Smooth muscle cell (in vitro differentiated cells): ENCODE measurements at regions not wholly inside any gene's neighbourhood (a gene's known extent, or its start where the extent isn't known, plus 50 kb on each side); places are given as distances from the start of the nearest gene placed in this dataset.

ENCODE experiments used
- DNase-seq: peaks from one replicate; lab custom pipeline; 2025; ENCODE audit not compliant: unreplicated experiment; lab: John Stamatoyannopoulos, UW
- H2AFZ ChIP-seq: fragments of 200-600 bp; sonication (generic); 2 replicates; pipeline ENCODE4 v1.6.0; 2016; ENCODE audit warnings: antibody characterized with exemption, low read depth, mild to moderate bottlenecking
- H3F3A ChIP-seq: fragments of 200-600 bp; sonication (generic); 2 replicates; pipeline ENCODE4 v1.6.0; 2017; ENCODE audit warnings: antibody characterized with exemption, low read depth
- H3K27ac ChIP-seq: fragments of 200-600 bp; sonication (generic); 2 replicates; pipeline ENCODE4 v1.5.1; 2016; ENCODE audit warnings: low read depth, mild to moderate bottlenecking
- H3K27me3 ChIP-seq: fragments of 200-600 bp; sonication (generic); 2 replicates; pipeline ENCODE4 v1.6.1; 2016; ENCODE audit warnings: low read depth, mild to moderate bottlenecking
- H3K36me3 ChIP-seq: fragments of 200-600 bp; sonication (generic); 2 replicates; pipeline ENCODE4 v1.5.1; 2016; ENCODE audit warnings: low read depth
- H3K4me1 ChIP-seq: fragments of 200-600 bp; sonication (generic); 2 replicates; pipeline ENCODE4 v1.5.1; 2016; ENCODE audit warnings: low read depth
- H3K4me2 ChIP-seq: fragments of 200-600 bp; sonication (generic); 2 replicates; pipeline ENCODE4 v1.6.0; 2016; ENCODE audit warnings: mild to moderate bottlenecking
- H3K4me3 ChIP-seq: fragments of 200-600 bp; sonication (generic); 2 replicates; pipeline ENCODE4 v1.5.1; 2016; ENCODE audit warnings: mild to moderate bottlenecking
- H3K79me2 ChIP-seq: fragments of 200-600 bp; sonication (generic); 2 replicates; pipeline ENCODE4 v1.6.0; 2016; ENCODE audit warnings: low read depth, mild to moderate bottlenecking
- H3K9ac ChIP-seq: fragments of 200-600 bp; sonication (generic); 2 replicates; pipeline ENCODE4 v1.6.0; 2016; ENCODE audit warnings: low read depth
- H3K9me3 ChIP-seq: fragments of 200-600 bp; sonication (generic); replicated peaks from 2 replicates; pipeline ENCODE4 v1.5.1; 2016; ENCODE audit warnings: low read depth
- H4K20me1 ChIP-seq: fragments of 200-600 bp; sonication (generic); 2 replicates; pipeline ENCODE4 v1.6.0; 2016; ENCODE audit warnings: low read depth
- CTCF ChIP-seq: fragments of 200-600 bp; sonication (generic); IDR thresholded peaks from 2 replicates; pipeline ENCODE4 v1.5.1; 2017; ENCODE audit warnings: borderline replicate concordance, mild to moderate bottlenecking, antibody characterized with exemption; ENCODE audit not compliant: insufficient read depth, poor library complexity, severe bottlenecking
- WGBS: methylation state at CpG from one replicate; pipeline ENCODE4 v1.1.7; 2016; ENCODE audit warnings: low lambda C conversion rate; 5-methylcytosine and 5-hydroxymethylcytosine counted together

GRCh38 chr20:39716796-39717341, 754.7 kb downstream of the DHX35 start:
- H3K79me2 ChIP-seq, result no peaks in the 10 kb centered on the region
- WGBS, result 5% methylated on average over 1 of the region's 1 CpG
- no peaks in the 10 kb centered on the region for H3F3A ChIP-seq
- no peaks in the 10 kb centered on the region for H3K9me3 ChIP-seq
- no peak for TF ChIP-seq CTCF
- H3K4me3 ChIP-seq, result no peak overlapping the region
- no peaks in the 10 kb centered on the region for H4K20me1 ChIP-seq
- H3K9ac ChIP-seq, result no peak overlapping the region
- no peaks in the 10 kb centered on the region for H3K27me3 ChIP-seq
- no peak for DNase-seq
- no peak overlapping the region for H3K27ac ChIP-seq
- H2AFZ ChIP-seq, result no peak overlapping the region
- H3K36me3 ChIP-seq, result no peaks in the 10 kb centered on the region
- H3K4me2 ChIP-seq, result no peak overlapping the region
- no peaks in the 10 kb centered on the region for H3K4me1 ChIP-seq

GRCh38 chr20:39713076-39713840, 751.1 kb downstream of the DHX35 start:
- H3K79me2 ChIP-seq, result no peaks in the 10 kb centered on the region
- no peaks in the 10 kb centered on the region for H3K4me1 ChIP-seq
- H2AFZ ChIP-seq, result no peak overlapping the region
- no peaks in the 10 kb centered on the region for H3K36me3 ChIP-seq
- no peak overlapping the region for H3K27ac ChIP-seq
- H3K9ac ChIP-seq, result no peak overlapping the region
- 87% methylated on average over 4 of the region's 4 CpGs for WGBS
- no peaks in the 10 kb centered on the region for H3K27me3 ChIP-seq
- no peaks in the 10 kb centered on the region for H3F3A ChIP-seq
- H4K20me1 ChIP-seq, result no peaks in the 10 kb centered on the region
- H3K4me2 ChIP-seq, result no peak overlapping the region
- H3K4me3 ChIP-seq, result no peak overlapping the region
- DNase-seq, result no peak
- no peak for TF ChIP-seq CTCF
- no peaks in the 10 kb centered on the region for H3K9me3 ChIP-seq

- Histone ChIP-seq H3K9ac (no peak overlapping the region), H4K20me1 (no peaks in the 10 kb centered on the region), H3K4me3 (no peak overlapping the region), H3K36me3 (no peaks in the 10 kb centered on the region), H3K27me3 (no peaks in the 10 kb centered on the region), H3K79me2 (no peaks in the 10 kb centered on the region), H3K27ac (peak overlapping the region; percentile 22), H3K4me1 (no peaks in the 10 kb centered on the region), H2AFZ (no peak overlapping the region), H3K4me2 (no peak overlapping the region), H3K9me3 (no peaks in the 10 kb centered on the region), H3F3A (no peaks in the 10 kb centered on the region)
- no peak for TF ChIP-seq CTCF
- 58% methylated on average over 3 of the region's 3 CpGs for WGBS
- no peak for DNase-seq
Observed at GRCh38 chr20:39706184-39706663, 744.1 kb downstream of the DHX35 start.
